ENCODE measurements at regions not wholly inside any gene's neighbourhood (a gene's known extent, or its start where the extent isn't known, plus 50 kb on each side); places are given as distances from the start of the nearest gene placed in this dataset.

- TF ChIP-seq EZH2 (IDR thresholded peaks at IDR 0.05; ENCODE audit: low read length, unreplicated experiment) = no peak
- TF ChIP-seq, protein P1, sequence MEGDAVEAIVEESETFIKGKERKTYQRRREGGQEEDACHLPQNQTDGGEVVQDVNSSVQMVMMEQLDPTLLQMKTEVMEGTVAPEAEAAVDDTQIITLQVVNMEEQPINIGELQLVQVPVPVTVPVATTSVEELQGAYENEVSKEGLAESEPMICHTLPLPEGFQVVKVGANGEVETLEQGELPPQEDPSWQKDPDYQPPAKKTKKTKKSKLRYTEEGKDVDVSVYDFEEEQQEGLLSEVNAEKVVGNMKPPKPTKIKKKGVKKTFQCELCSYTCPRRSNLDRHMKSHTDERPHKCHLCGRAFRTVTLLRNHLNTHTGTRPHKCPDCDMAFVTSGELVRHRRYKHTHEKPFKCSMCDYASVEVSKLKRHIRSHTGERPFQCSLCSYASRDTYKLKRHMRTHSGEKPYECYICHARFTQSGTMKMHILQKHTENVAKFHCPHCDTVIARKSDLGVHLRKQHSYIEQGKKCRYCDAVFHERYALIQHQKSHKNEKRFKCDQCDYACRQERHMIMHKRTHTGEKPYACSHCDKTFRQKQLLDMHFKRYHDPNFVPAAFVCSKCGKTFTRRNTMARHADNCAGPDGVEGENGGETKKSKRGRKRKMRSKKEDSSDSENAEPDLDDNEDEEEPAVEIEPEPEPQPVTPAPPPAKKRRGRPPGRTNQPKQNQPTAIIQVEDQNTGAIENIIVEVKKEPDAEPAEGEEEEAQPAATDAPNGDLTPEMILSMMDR (conservative IDR thresholded peaks at IDR 0.05; ENCODE audit: low read depth, low read length) = no peak
These were observed 158.9 kb upstream of the SGCG start for GRCh38 chr13:23021906-23022305.
